Left ventricle myocardium inferior (tissue), 1 donor: ENCODE measurements at regions not wholly inside any gene's neighbourhood (a gene's known extent, or its start where the extent isn't known, plus 50 kb on each side); places are given as distances from the start of the nearest gene placed in this dataset.

Experiments used
- DNase-seq: peaks from one replicate; pipeline ENCODE4 v3.0.0-alpha.2; 2020
- H3K27ac ChIP-seq: fragments of 200-600 bp; replicated peaks from 2 replicates; pipeline ENCODE4 v1.8.0; 2021
- H3K27me3 ChIP-seq: fragments of 200-600 bp; 2 replicates; pipeline ENCODE4 v1.8.0; 2021; ENCODE audit warnings: low read depth
- H3K36me3 ChIP-seq: fragments of 200-600 bp; 2 replicates; pipeline ENCODE4 v1.8.0; 2021
- H3K4me1 ChIP-seq: fragments of 200-600 bp; 2 replicates; pipeline ENCODE4 v1.8.0; 2021
- H3K4me3 ChIP-seq: fragments of 200-600 bp; 2 replicates; pipeline ENCODE4 v1.8.0; 2021; ENCODE audit warnings: mild to moderate bottlenecking, moderate library complexity
- H3K9me3 ChIP-seq: fragments of 200-600 bp; replicated peaks from 2 replicates; pipeline ENCODE4 v1.8.0; 2021
- intact Hi-C: fragments of 100-400 bp; cut with micrococcal nuclease; formaldehyde crosslinking; loops from one replicate; pipeline ENCODE4 v1.11.0; 2022
- TF ChIP-seq, protein P1 (sequence below): fragments of 200-600 bp; IDR thresholded peaks from 2 replicates; pipeline ENCODE4 v1.8.0; 2021; ENCODE audit warnings: antibody characterized with exemption, mild to moderate bottlenecking, borderline replicate concordance
- donor health status: DM: no; HTN: yes; CAD: no; lungs with severe emphysema.

DNA sequence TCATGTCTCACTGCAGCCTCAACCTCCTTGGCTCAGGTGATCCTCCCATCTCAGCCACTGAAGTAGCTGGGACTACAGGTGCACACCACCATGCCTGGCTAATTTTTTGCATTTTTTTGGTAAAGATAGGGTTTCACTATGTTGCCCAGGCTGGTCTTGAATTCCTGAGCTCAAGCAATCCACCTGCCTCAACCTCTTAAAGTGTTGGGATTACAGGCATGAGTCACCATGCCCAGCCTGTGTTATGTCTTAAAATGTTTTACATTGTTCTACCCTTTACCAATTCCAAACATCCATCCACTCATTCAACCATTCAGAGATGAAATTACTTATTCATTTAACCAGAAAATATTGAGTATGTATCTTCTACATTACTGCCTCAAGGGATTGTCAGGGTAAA is 111.6 kb upstream of the BTG1 start:
- Histone ChIP-seq H3K27me3 (no peaks in the 10 kb centered on the region), H3K9me3 (no peaks in the 10 kb centered on the region), H3K4me3 (no peak overlapping the region), H3K27ac (no peak overlapping the region), H3K36me3 (no peaks in the 10 kb centered on the region), H3K4me1 (no peaks in the 10 kb centered on the region)
- TF ChIP-seq, protein P1, sequence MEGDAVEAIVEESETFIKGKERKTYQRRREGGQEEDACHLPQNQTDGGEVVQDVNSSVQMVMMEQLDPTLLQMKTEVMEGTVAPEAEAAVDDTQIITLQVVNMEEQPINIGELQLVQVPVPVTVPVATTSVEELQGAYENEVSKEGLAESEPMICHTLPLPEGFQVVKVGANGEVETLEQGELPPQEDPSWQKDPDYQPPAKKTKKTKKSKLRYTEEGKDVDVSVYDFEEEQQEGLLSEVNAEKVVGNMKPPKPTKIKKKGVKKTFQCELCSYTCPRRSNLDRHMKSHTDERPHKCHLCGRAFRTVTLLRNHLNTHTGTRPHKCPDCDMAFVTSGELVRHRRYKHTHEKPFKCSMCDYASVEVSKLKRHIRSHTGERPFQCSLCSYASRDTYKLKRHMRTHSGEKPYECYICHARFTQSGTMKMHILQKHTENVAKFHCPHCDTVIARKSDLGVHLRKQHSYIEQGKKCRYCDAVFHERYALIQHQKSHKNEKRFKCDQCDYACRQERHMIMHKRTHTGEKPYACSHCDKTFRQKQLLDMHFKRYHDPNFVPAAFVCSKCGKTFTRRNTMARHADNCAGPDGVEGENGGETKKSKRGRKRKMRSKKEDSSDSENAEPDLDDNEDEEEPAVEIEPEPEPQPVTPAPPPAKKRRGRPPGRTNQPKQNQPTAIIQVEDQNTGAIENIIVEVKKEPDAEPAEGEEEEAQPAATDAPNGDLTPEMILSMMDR = no peak
- no peak for DNase-seq
- intact Hi-C loops = no loop called here

- Histone ChIP-seq H3K4me3 (no peak overlapping the region), H3K4me1 (no peaks in the 10 kb centered on the region), H3K27me3 (no peaks in the 10 kb centered on the region), H3K9me3 (no peaks in the 10 kb centered on the region), H3K36me3 (no peaks in the 10 kb centered on the region), H3K27ac (no peak overlapping the region)
- no peak for DNase-seq
- TF ChIP-seq, protein P1 = no peak
- intact Hi-C loops = no loop called here
Measured at GRCh38 chr12:92255741-92256140, 110.1 kb upstream of the BTG1 start.

DNA sequence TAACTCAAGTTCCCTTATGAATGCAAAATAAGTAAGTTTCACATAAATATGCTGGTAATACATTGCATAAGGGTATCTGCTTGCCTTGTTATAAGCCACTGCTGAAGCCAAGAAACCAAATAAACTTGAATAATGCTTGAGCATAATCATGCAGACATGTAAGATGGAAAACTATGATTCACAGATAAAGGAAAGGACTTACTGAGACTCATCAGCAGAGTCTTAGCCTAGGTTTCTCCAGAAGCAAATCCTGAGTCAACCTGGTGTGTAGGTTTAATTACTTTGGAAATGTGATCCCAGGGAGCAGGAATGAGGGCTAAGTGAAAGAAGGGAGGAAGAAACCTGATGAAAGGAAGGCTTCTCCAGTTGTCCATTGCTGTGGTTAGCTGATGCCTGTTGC is 107.7 kb upstream of the BTG1 start:
- intact Hi-C loops = no loop called here
- Histone ChIP-seq H3K9me3 (no peaks in the 10 kb centered on the region), H3K4me1 (no peaks in the 10 kb centered on the region), H3K27me3 (no peaks in the 10 kb centered on the region), H3K36me3 (no peaks in the 10 kb centered on the region), H3K27ac (no peak overlapping the region), H3K4me3 (no peak overlapping the region)
- TF ChIP-seq, protein P1 = no peak
- DNase-seq = no peak

DNA sequence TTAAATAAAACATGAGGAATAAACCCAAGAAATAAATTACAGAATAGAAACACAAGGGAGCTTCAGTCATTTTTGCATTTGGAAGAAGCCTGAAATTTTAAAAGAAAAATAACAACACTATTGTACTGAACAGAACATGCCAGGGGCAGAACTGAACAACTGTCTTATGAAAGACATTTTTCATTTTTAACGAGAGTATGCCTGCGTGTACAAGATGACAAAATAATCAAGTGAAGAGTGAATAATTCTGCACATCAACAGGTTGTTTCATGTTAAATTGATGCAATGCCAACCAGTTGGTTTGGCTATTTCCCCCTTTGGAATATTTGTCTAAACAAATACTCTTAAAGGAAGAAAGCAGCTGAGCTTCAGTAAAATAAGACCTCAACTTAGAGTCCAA is 103.3 kb upstream of the BTG1 start:
- Histone ChIP-seq H3K27ac (no peak overlapping the region), H3K36me3 (no peaks in the 10 kb centered on the region), H3K4me1 (peaks cover 9% of the 10 kb centered on the region), H3K27me3 (no peaks in the 10 kb centered on the region), H3K4me3 (no peak overlapping the region), H3K9me3 (no peaks in the 10 kb centered on the region)
- no peak for DNase-seq
- TF ChIP-seq, protein P1 = no peak
- intact Hi-C loops = loop anchor here (10.0 kb wide), 2 partner anchors 316 to 444 kb away; no protein-coding TSS in a partner anchor

DNA sequence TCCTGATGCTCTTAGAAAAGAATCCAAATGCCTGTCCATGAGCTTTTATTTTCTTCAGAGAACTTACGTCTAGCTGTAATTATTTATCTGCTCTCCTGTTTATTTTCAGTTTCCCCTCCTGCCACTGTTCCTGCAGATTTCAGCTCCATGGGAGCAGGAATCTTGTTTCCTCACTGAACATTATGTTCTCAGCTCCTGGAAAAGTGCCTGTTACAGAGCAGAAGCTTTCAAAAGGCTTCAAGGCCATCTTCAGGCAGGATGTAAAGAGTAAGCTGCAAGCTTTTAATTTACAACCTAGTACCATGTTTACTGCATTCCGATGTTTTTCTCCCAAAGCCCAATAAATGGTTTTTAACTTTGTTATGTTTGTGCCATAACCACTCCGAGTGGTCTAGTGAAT is 98.4 kb upstream of the BTG1 start:
- H3K36me3 ChIP-seq = no peaks in the 10 kb centered on the region
- H3K9me3 ChIP-seq = no peaks in the 10 kb centered on the region
- no peaks in the 10 kb centered on the region for H3K27me3 ChIP-seq
- peaks cover 34% of the 10 kb centered on the region for H3K4me1 ChIP-seq
- no peak for DNase-seq
- H3K4me3 ChIP-seq = peak overlapping the region; percentile 17
- intact Hi-C loops = loop anchor here (5.0 to 10.0 kb wide), 3 partner anchors 97 to 439 kb away; partner anchors contain the start of gene BTG1
- H3K27ac ChIP-seq = peak overlapping the region; percentile 91
- TF ChIP-seq, protein P1 = peak; percentile 42
